ENCODE measurements at regions not wholly inside any gene's neighbourhood (a gene's known extent, or its start where the extent isn't known, plus 50 kb on each side); places are given as distances from the start of the nearest gene placed in this dataset.

- TF ChIP-seq CTCF (IDR thresholded peaks at IDR 0.05; ENCODE audit: control extremely low read depth in 1 of 3, insufficient read depth in 1 of 3, low read depth in 1 of 3, low read length in 3 of 3) (no peak), BRCA1 (IDR thresholded peaks at IDR 0.05; ENCODE audit: low read depth, low read length) (no peak), SP2 (IDR thresholded peaks at IDR 0.05; ENCODE audit: low read length) (no peak), SRF (IDR thresholded peaks at IDR 0.05; ENCODE audit: low read depth, low read length) (no peak), USF2 (IDR thresholded peaks at IDR 0.05; ENCODE audit: low read length) (no peak), CREB1 (IDR thresholded peaks at IDR 0.05) (no peak), ZNF274 (IDR thresholded peaks at IDR 0.05; ENCODE audit: borderline replicate concordance, extremely low read depth, low read length) (no peak), POLR2A (IDR thresholded peaks at IDR 0.05; ENCODE audit: control extremely low read depth in 1 of 2, low read depth in 2 of 2, low read length in 2 of 2) (no peak), EZH2 (IDR thresholded peaks at IDR 0.05; ENCODE audit: low read depth, low read length, severe bottlenecking) (no peak), SP1 (IDR thresholded peaks at IDR 0.05; ENCODE audit: low read depth, low read length) (no peak), TAF1 (IDR thresholded peaks at IDR 0.05; ENCODE audit: low read depth, low read length) (no peak), SP4 (IDR thresholded peaks at IDR 0.05; ENCODE audit: low read length) (no peak), RFX5 (IDR thresholded peaks at IDR 0.05; ENCODE audit: borderline replicate concordance, low read depth, low read length) (no peak)
These were observed 277.9 kb upstream of the GULP1 start for GRCh38 chr2:188013767-188014166.

Measured in H1 (cell line).